GM23338 (cell line): ENCODE measurements at regions not wholly inside any gene's neighbourhood (a gene's known extent, or its start where the extent isn't known, plus 50 kb on each side); places are given as distances from the start of the nearest gene placed in this dataset.

Experiments used
- ATAC-seq: fragments of 200-7000 bp; cut with Tn5 transposase; 3 replicates; pipeline ENCODE4 v1.9.1; 2020
- DNase-seq: peaks from one replicate; pipeline ENCODE4 v3.0.0-alpha.2; 2015; ENCODE audit warnings: low spot score
- H2AFZ ChIP-seq: fragments of 200-600 bp; sonication (generic); 2 replicates; pipeline ENCODE4 v1.8.0; 2016; ENCODE audit warnings: antibody characterized with exemption, mild to moderate bottlenecking, moderate library complexity
- H3F3A ChIP-seq: fragments of 200-600 bp; sonication (generic); replicated peaks from 2 replicates; pipeline ENCODE4 v1.8.0; 2017; ENCODE audit warnings: antibody characterized with exemption, mixed run types, low read depth
- H3K27ac ChIP-seq: fragments of 200-600 bp; sonication (generic); 2 replicates; pipeline ENCODE4 v1.6.1; 2016; ENCODE audit warnings: low read depth
- H3K27me3 ChIP-seq: fragments of 200-600 bp; sonication (generic); 2 replicates; pipeline ENCODE4 v1.8.0; 2016; ENCODE audit warnings: mild to moderate bottlenecking, mixed run types, moderate library complexity; ENCODE audit not compliant: insufficient read depth
- H3K36me3 ChIP-seq: fragments of 200-600 bp; sonication (generic); 2 replicates; pipeline ENCODE4 v1.8.0; 2016; ENCODE audit warnings: mild to moderate bottlenecking; ENCODE audit not compliant: insufficient read depth
- H3K4me1 ChIP-seq: fragments of 200-600 bp; sonication (generic); 2 replicates; pipeline ENCODE4 v1.8.0; 2016; ENCODE audit warnings: mild to moderate bottlenecking, moderate library complexity; ENCODE audit not compliant: insufficient read depth
- H3K4me2 ChIP-seq: fragments of 200-600 bp; sonication (generic); 2 replicates; pipeline ENCODE4 v1.7.1; 2017; ENCODE audit warnings: mixed run types
- H3K4me3 ChIP-seq: fragments of 200-600 bp; sonication (generic); 2 replicates; pipeline ENCODE4 v1.6.1; 2016; ENCODE audit warnings: mixed run types
- H3K79me2 ChIP-seq: fragments of 200-600 bp; sonication (generic); replicated peaks from 2 replicates; pipeline ENCODE4 v1.8.0; 2017; ENCODE audit warnings: mild to moderate bottlenecking; ENCODE audit not compliant: insufficient read depth
- H3K9me2 ChIP-seq: fragments of 200-600 bp; sonication (generic); 2 replicates; pipeline ENCODE4 v1.8.0; 2017; ENCODE audit not compliant: insufficient read depth
- H4K20me1 ChIP-seq: fragments of 200-600 bp; sonication (generic); replicated peaks from 2 replicates; pipeline ENCODE4 v1.8.0; 2017; ENCODE audit warnings: mild to moderate bottlenecking; ENCODE audit not compliant: insufficient read depth
- H3K27ac Mint-ChIP-seq: 2 replicates; pipeline ENCODE4 v1.8.0; 2020; ENCODE audit warnings: inconsistent platforms, mild to moderate bottlenecking, moderate library complexity, mixed read lengths
- H3K27me3 Mint-ChIP-seq: 3 replicates; pipeline ENCODE4 v1.8.0; 2022; ENCODE audit warnings: low read depth, mild to moderate bottlenecking, moderate library complexity, mixed read lengths, inconsistent platforms; ENCODE audit not compliant: insufficient read depth, poor library complexity
- H3K36me3 Mint-ChIP-seq: 3 replicates; pipeline ENCODE4 v1.8.0; 2021; ENCODE audit warnings: low read depth, mild to moderate bottlenecking, inconsistent platforms, moderate library complexity, mixed read lengths
- H3K4me1 Mint-ChIP-seq: 3 replicates; pipeline ENCODE4 v1.8.0; 2020; ENCODE audit warnings: mild to moderate bottlenecking, inconsistent platforms, mixed read lengths
- H3K4me3 Mint-ChIP-seq: 3 replicates; pipeline ENCODE4 v1.8.0; 2021; ENCODE audit warnings: moderate library complexity, mild to moderate bottlenecking, inconsistent platforms, mixed read lengths
- H3K9me3 Mint-ChIP-seq: 3 replicates; pipeline ENCODE4 v1.8.0; 2020; ENCODE audit warnings: moderate library complexity, mild to moderate bottlenecking, inconsistent platforms, mixed read lengths
- CREB1 ChIP-seq: fragments of 250-450 bp; sonication (Bioruptor Pico); IDR thresholded peaks from 2 replicates; pipeline ENCODE4 v1.5.0; 2020; ENCODE audit warnings: low read depth, mild to moderate bottlenecking, moderate library complexity
- EZH2 ChIP-seq: fragments of 200-600 bp; sonication (generic); IDR thresholded peaks from one replicate; pipeline ENCODE4 v1.8.0; 2017; ENCODE audit warnings: antibody characterized with exemption, mild to moderate bottlenecking, low read depth; ENCODE audit not compliant: unreplicated experiment
- EZH2phosphoT487 ChIP-seq: fragments of 200-600 bp; sonication (generic); IDR thresholded peaks from one replicate; pipeline ENCODE4 v1.8.1; 2018; ENCODE audit warnings: antibody characterized with exemption; ENCODE audit not compliant: unreplicated experiment
- JUNB ChIP-seq: IDR thresholded peaks from one replicate; pipeline ENCODE4 v1.6.1; 2016; ENCODE audit warnings: antibody characterized with exemption; ENCODE audit not compliant: unreplicated experiment
- NANOG ChIP-seq: IDR thresholded peaks from 2 replicates; pipeline ENCODE4 v1.6.1; 2016; ENCODE audit warnings: antibody characterized with exemption, borderline replicate concordance
- POLR2AphosphoS5 ChIP-seq: IDR thresholded peaks from 2 replicates; pipeline ENCODE4 v1.6.1; 2016; ENCODE audit warnings: antibody characterized with exemption, low read depth
- REST ChIP-seq: IDR thresholded peaks from one replicate; pipeline ENCODE4 v1.6.1; 2018; ENCODE audit warnings: antibody characterized with exemption; ENCODE audit not compliant: unreplicated experiment
- STAT1 ChIP-seq: IDR thresholded peaks from one replicate; pipeline ENCODE4 v1.6.1; 2016; ENCODE audit warnings: antibody characterized with exemption; ENCODE audit not compliant: unreplicated experiment
- ZNF114 ChIP-seq: fragments of 250-450 bp; sonication (Bioruptor Pico); IDR thresholded peaks from 2 replicates; pipeline ENCODE4 v1.5.0; 2020; ENCODE audit warnings: mild to moderate bottlenecking, moderate library complexity
- ZNF331 ChIP-seq: fragments of 250-450 bp; sonication (Bioruptor Pico); IDR thresholded peaks from 2 replicates; pipeline ENCODE4 v1.5.0; 2020; ENCODE audit warnings: low read depth, mild to moderate bottlenecking, moderate library complexity
- TF ChIP-seq, protein P1 (sequence below): fragments of 250-450 bp; sonication (Bioruptor Pico); IDR thresholded peaks from 2 replicates; pipeline ENCODE4 v1.5.0; 2020; ENCODE audit warnings: mild to moderate bottlenecking, moderate library complexity
- TF ChIP-seq, protein P2 (sequence below): IDR thresholded peaks from 2 replicates; pipeline ENCODE4 v1.6.1; 2016; ENCODE audit warnings: antibody characterized with exemption
- TF ChIP-seq, protein P3 (sequence below), 2 experiments: fragments of 200-600 bp in 1 of 2; sonication (generic) in 1 of 2; conservative IDR thresholded peaks; 2 replicates each; pipeline versions ENCODE4 v1.5.1 to v1.6.1; 2016 to 2017; ENCODE audit warnings: antibody characterized with exemption in 2 of 2, low read depth in 2 of 2, mild to moderate bottlenecking in 2 of 2, moderate library complexity in 1 of 2

DNA sequence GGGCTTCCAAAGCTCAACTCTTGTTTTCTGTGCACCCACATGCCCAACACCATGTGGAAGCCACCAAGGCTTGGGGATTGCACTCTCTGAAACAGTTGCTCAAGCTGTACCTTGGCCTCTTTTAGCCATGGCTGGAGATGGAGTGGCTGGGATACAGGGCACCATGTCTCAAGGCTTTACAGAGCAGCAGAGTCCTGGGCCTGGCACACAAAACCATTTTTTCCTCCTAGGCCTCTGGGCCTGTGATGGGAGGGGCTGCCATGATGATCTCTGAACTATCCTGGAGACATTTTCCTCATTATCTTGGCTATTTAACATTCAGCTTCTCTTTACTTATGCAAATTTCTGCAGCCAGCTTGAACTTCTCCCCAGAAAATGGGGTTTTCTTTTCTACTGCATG lies 179.7 kb upstream of the LRP1B start:
- H3K36me3 Mint-ChIP-seq, result peaks cover 26% of the 10 kb centered on the region; the same call in 2 of the 3 replicates
- DNase-seq (no peak), ATAC-seq (no peak)
- Histone ChIP-seq H3F3A (no peaks in the 10 kb centered on the region), H4K20me1 (no peaks in the 10 kb centered on the region), H3K36me3 (0 out of 2 replicates have a peak, but pooled peaks cover 3% of the 10 kb centered on the region), H3K9me2 (no peaks in the 10 kb centered on the region), H3K4me3 (no peak overlapping the region), H3K27ac (no peak overlapping the region), H3K4me1 (no peaks in the 10 kb centered on the region), H3K4me2 (no peak overlapping the region), H3K79me2 (no peaks in the 10 kb centered on the region), H3K27me3 (no peaks in the 10 kb centered on the region), H2AFZ (no peak overlapping the region)
- H3K27ac Mint-ChIP-seq, result no peak overlapping the region
- H3K9me3 Mint-ChIP-seq, result peaks cover 35% of the 10 kb centered on the region
- TF ChIP-seq REST (no peak), EZH2 (no peak), JUNB (no peak), ZNF331 (CRISPR knock-in tag) (no peak), CREB1 (CRISPR knock-in tag) (no peak), POLR2AphosphoS5 (no peak), STAT1 (no peak), ZNF114 (CRISPR knock-in tag) (no peak), EZH2phosphoT487 (no peak), NANOG (no peak)
- TF ChIP-seq, protein P1, sequence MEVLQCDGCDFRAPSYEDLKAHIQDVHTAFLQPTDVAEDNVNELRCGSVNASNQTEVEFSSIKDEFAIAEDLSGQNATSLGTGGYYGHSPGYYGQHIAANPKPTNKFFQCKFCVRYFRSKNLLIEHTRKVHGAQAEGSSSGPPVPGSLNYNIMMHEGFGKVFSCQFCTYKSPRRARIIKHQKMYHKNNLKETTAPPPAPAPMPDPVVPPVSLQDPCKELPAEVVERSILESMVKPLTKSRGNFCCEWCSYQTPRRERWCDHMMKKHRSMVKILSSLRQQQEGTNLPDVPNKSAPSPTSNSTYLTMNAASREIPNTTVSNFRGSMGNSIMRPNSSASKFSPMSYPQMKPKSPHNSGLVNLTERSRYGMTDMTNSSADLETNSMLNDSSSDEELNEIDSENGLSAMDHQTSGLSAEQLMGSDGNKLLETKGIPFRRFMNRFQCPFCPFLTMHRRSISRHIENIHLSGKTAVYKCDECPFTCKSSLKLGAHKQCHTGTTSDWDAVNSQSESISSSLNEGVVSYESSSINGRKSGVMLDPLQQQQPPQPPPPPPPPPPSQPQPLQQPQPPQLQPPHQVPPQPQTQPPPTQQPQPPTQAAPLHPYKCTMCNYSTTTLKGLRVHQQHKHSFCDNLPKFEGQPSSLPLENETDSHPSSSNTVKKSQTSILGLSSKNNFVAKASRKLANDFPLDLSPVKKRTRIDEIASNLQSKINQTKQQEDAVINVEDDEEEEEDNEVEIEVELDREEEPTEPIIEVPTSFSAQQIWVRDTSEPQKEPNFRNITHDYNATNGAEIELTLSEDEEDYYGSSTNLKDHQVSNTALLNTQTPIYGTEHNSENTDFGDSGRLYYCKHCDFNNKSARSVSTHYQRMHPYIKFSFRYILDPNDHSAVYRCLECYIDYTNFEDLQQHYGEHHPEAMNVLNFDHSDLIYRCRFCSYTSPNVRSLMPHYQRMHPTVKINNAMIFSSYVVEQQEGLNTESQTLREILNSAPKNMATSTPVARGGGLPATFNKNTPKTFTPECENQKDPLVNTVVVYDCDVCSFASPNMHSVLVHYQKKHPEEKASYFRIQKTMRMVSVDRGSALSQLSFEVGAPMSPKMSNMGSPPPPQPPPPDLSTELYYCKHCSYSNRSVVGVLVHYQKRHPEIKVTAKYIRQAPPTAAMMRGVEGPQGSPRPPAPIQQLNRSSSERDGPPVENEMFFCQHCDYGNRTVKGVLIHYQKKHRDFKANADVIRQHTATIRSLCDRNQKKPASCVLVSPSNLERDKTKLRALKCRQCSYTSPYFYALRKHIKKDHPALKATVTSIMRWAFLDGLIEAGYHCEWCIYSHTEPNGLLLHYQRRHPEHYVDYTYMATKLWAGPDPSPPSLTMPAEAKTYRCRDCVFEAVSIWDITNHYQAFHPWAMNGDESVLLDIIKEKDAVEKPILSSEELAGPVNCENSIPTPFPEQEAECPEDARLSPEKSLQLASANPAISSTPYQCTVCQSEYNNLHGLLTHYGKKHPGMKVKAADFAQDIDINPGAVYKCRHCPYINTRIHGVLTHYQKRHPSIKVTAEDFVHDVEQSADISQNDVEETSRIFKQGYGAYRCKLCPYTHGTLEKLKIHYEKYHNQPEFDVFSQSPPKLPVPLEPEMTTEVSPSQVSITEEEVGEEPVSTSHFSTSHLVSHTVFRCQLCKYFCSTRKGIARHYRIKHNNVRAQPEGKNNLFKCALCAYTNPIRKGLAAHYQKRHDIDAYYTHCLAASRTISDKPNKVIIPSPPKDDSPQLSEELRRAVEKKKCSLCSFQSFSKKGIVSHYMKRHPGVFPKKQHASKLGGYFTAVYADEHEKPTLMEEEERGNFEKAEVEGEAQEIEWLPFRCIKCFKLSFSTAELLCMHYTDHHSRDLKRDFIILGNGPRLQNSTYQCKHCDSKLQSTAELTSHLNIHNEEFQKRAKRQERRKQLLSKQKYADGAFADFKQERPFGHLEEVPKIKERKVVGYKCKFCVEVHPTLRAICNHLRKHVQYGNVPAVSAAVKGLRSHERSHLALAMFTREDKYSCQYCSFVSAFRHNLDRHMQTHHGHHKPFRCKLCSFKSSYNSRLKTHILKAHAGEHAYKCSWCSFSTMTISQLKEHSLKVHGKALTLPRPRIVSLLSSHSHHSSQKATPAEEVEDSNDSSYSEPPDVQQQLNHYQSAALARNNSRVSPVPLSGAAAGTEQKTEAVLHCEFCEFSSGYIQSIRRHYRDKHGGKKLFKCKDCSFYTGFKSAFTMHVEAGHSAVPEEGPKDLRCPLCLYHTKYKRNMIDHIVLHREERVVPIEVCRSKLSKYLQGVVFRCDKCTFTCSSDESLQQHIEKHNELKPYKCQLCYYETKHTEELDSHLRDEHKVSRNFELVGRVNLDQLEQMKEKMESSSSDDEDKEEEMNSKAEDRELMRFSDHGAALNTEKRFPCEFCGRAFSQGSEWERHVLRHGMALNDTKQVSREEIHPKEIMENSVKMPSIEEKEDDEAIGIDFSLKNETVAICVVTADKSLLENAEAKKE (CRISPR knock-in tag), result no peak
- TF ChIP-seq, protein P2, sequence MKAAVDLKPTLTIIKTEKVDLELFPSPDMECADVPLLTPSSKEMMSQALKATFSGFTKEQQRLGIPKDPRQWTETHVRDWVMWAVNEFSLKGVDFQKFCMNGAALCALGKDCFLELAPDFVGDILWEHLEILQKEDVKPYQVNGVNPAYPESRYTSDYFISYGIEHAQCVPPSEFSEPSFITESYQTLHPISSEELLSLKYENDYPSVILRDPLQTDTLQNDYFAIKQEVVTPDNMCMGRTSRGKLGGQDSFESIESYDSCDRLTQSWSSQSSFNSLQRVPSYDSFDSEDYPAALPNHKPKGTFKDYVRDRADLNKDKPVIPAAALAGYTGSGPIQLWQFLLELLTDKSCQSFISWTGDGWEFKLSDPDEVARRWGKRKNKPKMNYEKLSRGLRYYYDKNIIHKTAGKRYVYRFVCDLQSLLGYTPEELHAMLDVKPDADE, result no peak
- TF ChIP-seq, protein P3, sequence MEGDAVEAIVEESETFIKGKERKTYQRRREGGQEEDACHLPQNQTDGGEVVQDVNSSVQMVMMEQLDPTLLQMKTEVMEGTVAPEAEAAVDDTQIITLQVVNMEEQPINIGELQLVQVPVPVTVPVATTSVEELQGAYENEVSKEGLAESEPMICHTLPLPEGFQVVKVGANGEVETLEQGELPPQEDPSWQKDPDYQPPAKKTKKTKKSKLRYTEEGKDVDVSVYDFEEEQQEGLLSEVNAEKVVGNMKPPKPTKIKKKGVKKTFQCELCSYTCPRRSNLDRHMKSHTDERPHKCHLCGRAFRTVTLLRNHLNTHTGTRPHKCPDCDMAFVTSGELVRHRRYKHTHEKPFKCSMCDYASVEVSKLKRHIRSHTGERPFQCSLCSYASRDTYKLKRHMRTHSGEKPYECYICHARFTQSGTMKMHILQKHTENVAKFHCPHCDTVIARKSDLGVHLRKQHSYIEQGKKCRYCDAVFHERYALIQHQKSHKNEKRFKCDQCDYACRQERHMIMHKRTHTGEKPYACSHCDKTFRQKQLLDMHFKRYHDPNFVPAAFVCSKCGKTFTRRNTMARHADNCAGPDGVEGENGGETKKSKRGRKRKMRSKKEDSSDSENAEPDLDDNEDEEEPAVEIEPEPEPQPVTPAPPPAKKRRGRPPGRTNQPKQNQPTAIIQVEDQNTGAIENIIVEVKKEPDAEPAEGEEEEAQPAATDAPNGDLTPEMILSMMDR (conservative IDR thresholded peaks at IDR 0.05; ENCODE audit: low read depth in 2 of 2), result no peak
- no peaks in the 10 kb centered on the region for H3K4me1 Mint-ChIP-seq
- no peak overlapping the region for H3K4me3 Mint-ChIP-seq
- no peaks in the 10 kb centered on the region for H3K27me3 Mint-ChIP-seq
